C4-2B (cell line): ENCODE measurements at regions not wholly inside any gene's neighbourhood (a gene's known extent, or its start where the extent isn't known, plus 50 kb on each side); places are given as distances from the start of the nearest gene placed in this dataset.

Experiments
- ZFX ChIP-seq: fragments of 450-650 bp; IDR thresholded peaks from 2 replicates; pipeline ENCODE4 v1.6.1; 2017
- TF ChIP-seq, protein P1 (sequence below): fragments of 450-650 bp; conservative IDR thresholded peaks from 2 replicates; pipeline ENCODE4 v1.5.1; 2017; ENCODE audit warnings: mild to moderate bottlenecking

DNA sequence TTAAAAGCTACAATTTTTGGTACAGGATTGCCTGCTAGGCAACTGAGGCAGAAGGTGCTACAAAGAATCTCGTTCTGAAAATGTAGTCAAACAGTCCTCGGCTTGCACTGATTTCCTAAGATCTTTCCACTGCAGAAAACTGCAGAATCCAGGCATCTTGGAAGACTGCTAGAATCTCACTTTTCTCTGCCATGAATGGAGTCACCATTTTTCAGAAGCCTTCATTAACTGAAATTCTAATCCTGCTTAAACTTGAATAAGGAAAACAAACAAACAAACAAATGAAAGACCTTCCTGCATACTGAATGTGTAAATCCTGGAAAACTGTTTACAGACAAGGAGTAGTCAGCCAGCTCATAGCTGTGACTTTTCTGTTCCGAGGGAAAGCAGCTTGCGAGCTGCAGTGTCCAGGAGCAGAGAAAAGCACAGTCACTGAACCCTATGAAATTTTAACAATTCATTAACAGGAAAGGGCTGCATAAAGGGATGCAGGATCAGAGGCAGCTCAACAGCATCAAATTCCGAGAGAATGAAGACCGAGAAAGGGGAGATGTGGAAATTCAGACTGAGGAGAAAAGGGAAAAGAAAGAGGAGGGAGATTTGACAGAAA, 210.5 kb upstream of the PIK3C3 start:
- TF ChIP-seq, protein P1, sequence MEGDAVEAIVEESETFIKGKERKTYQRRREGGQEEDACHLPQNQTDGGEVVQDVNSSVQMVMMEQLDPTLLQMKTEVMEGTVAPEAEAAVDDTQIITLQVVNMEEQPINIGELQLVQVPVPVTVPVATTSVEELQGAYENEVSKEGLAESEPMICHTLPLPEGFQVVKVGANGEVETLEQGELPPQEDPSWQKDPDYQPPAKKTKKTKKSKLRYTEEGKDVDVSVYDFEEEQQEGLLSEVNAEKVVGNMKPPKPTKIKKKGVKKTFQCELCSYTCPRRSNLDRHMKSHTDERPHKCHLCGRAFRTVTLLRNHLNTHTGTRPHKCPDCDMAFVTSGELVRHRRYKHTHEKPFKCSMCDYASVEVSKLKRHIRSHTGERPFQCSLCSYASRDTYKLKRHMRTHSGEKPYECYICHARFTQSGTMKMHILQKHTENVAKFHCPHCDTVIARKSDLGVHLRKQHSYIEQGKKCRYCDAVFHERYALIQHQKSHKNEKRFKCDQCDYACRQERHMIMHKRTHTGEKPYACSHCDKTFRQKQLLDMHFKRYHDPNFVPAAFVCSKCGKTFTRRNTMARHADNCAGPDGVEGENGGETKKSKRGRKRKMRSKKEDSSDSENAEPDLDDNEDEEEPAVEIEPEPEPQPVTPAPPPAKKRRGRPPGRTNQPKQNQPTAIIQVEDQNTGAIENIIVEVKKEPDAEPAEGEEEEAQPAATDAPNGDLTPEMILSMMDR: no peak
- no peak for TF ChIP-seq ZFX
